SK-N-SH (cell line): ENCODE measurements at regions not wholly inside any gene's neighbourhood (a gene's known extent, or its start where the extent isn't known, plus 50 kb on each side); places are given as distances from the start of the nearest gene placed in this dataset.

Experiments used
- CTCF ChIA-PET: fragments of 300-600, 350-600 bp; formaldehyde crosslinking; extraction: SDS; loops from one replicate; lab custom pipeline; 2021; lab: Yijun Ruan, JAX
- POLR2A ChIA-PET: fragments of 350-600 bp; sonication (Branson Sonifier 250); formaldehyde crosslinking; extraction: SDS; loops from one replicate; lab custom pipeline; 2020; ENCODE audit warnings: antibody characterized with exemption, inconsistent platforms; lab: Yijun Ruan, JAX
- DNase-seq: peaks from one replicate; pipeline ENCODE4 v3.0.0; 2012
- H2AFZ ChIP-seq: fragments of 200-600 bp; sonication (generic); 2 replicates; pipeline ENCODE4 v1.8.1; 2016; ENCODE audit warnings: antibody characterized with exemption, mild to moderate bottlenecking, low read depth
- H3F3A ChIP-seq: fragments of 200-600 bp; sonication (generic); replicated peaks from 2 replicates; pipeline ENCODE3; 2016; ENCODE audit warnings: antibody characterized with exemption, mild to moderate bottlenecking; ENCODE audit not compliant: insufficient read depth
- H3K27ac ChIP-seq, 2 experiments: fragments of 200-500 bp in 1 of 2; fragments of 200-600 bp in 1 of 2; sonication (Bioruptor generic) in 1 of 2; sonication (generic), shearing (Covaris generic) in 1 of 2; 2 replicates each; pipeline versions ENCODE4 v1.5.1 to v1.6.1; 2014 to 2016; ENCODE audit warnings: low read depth in 2 of 2, inconsistent platforms in 1 of 2, low read length in 1 of 2, mild to moderate bottlenecking in 1 of 2, mixed read lengths in 1 of 2
- H3K27me3 ChIP-seq: fragments of 200-600 bp; sonication (generic), shearing (Covaris generic); 2 replicates; pipeline ENCODE4 v1.6.1; 2016; ENCODE audit warnings: mixed run types; ENCODE audit not compliant: insufficient read depth
- H3K36me3 ChIP-seq, 2 experiments: fragments of 200-500 bp in 1 of 2; fragments of 200-600 bp in 1 of 2; sonication (Bioruptor generic) in 1 of 2; sonication (generic) in 1 of 2; replicated peaks in 1 of 2; 2 replicates each; pipeline versions ENCODE3 to v1.5.1; 2014 to 2016; ENCODE audit warnings: low read length in 1 of 2, mild to moderate bottlenecking in 1 of 2; ENCODE audit not compliant: insufficient read depth in 2 of 2, control insufficient read depth in 1 of 2
- H3K4me1 ChIP-seq, 2 experiments: fragments of 200-500 bp in 1 of 2; fragments of 200-600 bp in 1 of 2; sonication (Bioruptor generic) in 1 of 2; sonication (generic), shearing (Covaris generic) in 1 of 2; 2 replicates each; pipeline versions ENCODE4 v1.5.1 to v1.6.1; 2014 to 2016; ENCODE audit warnings: low read depth in 1 of 2, low read length in 1 of 2, mixed run types in 1 of 2; ENCODE audit not compliant: insufficient read depth in 2 of 2, control insufficient read depth in 1 of 2
- H3K4me2 ChIP-seq: fragments of 200-600 bp; sonication (generic), shearing (Covaris generic); 2 replicates; pipeline ENCODE4 v1.6.1; 2017; ENCODE audit warnings: mixed run types
- H3K4me3 ChIP-seq, 2 experiments: fragments of 200-500 bp in 1 of 2; fragments of 200-600 bp in 1 of 2; sonication (Bioruptor generic) in 1 of 2; sonication (generic), shearing (Covaris generic) in 1 of 2; 2 replicates each; pipeline versions ENCODE4 v1.5.1 to v1.8.1; 2014 to 2016; ENCODE audit warnings: low read depth in 2 of 2, inconsistent platforms in 1 of 2, low read length in 1 of 2, mild to moderate bottlenecking in 1 of 2, mixed read lengths in 1 of 2, moderate library complexity in 1 of 2
- H3K79me2 ChIP-seq: fragments of 200-600 bp; sonication (generic); 2 replicates; pipeline ENCODE4 v1.8.1; 2017; ENCODE audit warnings: mild to moderate bottlenecking; ENCODE audit not compliant: insufficient read depth
- H3K9ac ChIP-seq: fragments of 200-600 bp; sonication (generic); 2 replicates; pipeline ENCODE4 v1.6.1; 2017; ENCODE audit warnings: mixed run types
- H3K9me2 ChIP-seq: fragments of 200-600 bp; sonication (generic); 2 replicates; pipeline ENCODE4 v1.6.1; 2017; ENCODE audit warnings: mixed run types
- H3K9me3 ChIP-seq: fragments of 200-600 bp; sonication (generic); 2 replicates; pipeline ENCODE4 v1.6.1; 2017; ENCODE audit warnings: mixed run types, mild to moderate bottlenecking, moderate library complexity
- H4K20me1 ChIP-seq: fragments of 200-600 bp; sonication (generic); 2 replicates; pipeline ENCODE4 v1.6.1; 2017; ENCODE audit warnings: mild to moderate bottlenecking, mixed run types; ENCODE audit not compliant: insufficient read depth
- CTCF ChIP-seq: fragments of 200-600 bp; sonication (generic); IDR thresholded peaks from 2 replicates; pipeline ENCODE4 v1.6.1; 2017; ENCODE audit warnings: antibody characterized with exemption, mild to moderate bottlenecking, moderate library complexity
- ELF1 ChIP-seq: IDR thresholded peaks from 2 replicates; pipeline ENCODE4 v1.4.0; 2012
- EZH2phosphoT487 ChIP-seq: fragments of 200-600 bp; sonication (generic); IDR thresholded peaks from 2 replicates; pipeline ENCODE4 v1.6.1; 2017; ENCODE audit warnings: low read depth, mixed run types, mild to moderate bottlenecking, antibody characterized with exemption, moderate library complexity, borderline replicate concordance
- FOSL2 ChIP-seq: IDR thresholded peaks from 2 replicates; pipeline ENCODE4 v1.4.0; 2012; ENCODE audit warnings: low read depth, mild to moderate bottlenecking, moderate library complexity, borderline replicate concordance
- FOXJ3 ChIP-seq: sonication (generic); formaldehyde crosslinking; IDR thresholded peaks from 2 replicates; pipeline ENCODE4 v1.5.1; 2020; ENCODE audit warnings: mild to moderate bottlenecking, missing genetic modification reagents
- GABPA ChIP-seq: IDR thresholded peaks from 2 replicates; pipeline ENCODE4 v1.4.0; 2012; ENCODE audit warnings: low read depth, mild to moderate bottlenecking
- GATA2 ChIP-seq: sonication (generic); formaldehyde crosslinking; IDR thresholded peaks from 2 replicates; pipeline ENCODE4 v1.5.0; 2020; ENCODE audit warnings: mild to moderate bottlenecking, missing genetic modification reagents
- MEF2A ChIP-seq: IDR thresholded peaks from 2 replicates; pipeline ENCODE4 v1.4.0; 2012; ENCODE audit warnings: low read depth, borderline replicate concordance
- REST ChIP-seq: IDR thresholded peaks from 2 replicates; pipeline ENCODE4 v1.6.1; 2012; ENCODE audit warnings: mild to moderate bottlenecking, low read depth, low read length, moderate library complexity
- RFX5 ChIP-seq: IDR thresholded peaks from 2 replicates; pipeline ENCODE4 v1.6.1; 2012; ENCODE audit warnings: mild to moderate bottlenecking, improper control_type of control experiment, low read length
- SMC3 ChIP-seq: IDR thresholded peaks from 2 replicates; pipeline ENCODE4 v1.6.1; 2012; ENCODE audit warnings: low read depth, low read length, improper control_type of control experiment
- TCF12 ChIP-seq: IDR thresholded peaks from 2 replicates; pipeline ENCODE4 v1.4.0; 2012
- TEAD4 ChIP-seq: IDR thresholded peaks from 2 replicates; pipeline ENCODE4 v1.4.0; 2012; ENCODE audit warnings: mild to moderate bottlenecking, borderline replicate concordance; ENCODE audit not compliant: insufficient read depth
- USF2 ChIP-seq: fragments of 150-350 bp; IDR thresholded peaks from 2 replicates; pipeline ENCODE4 v1.6.1; 2017; ENCODE audit warnings: antibody characterized with exemption, low read length, low read depth, borderline replicate concordance
- YY1 ChIP-seq: IDR thresholded peaks from 2 replicates; pipeline ENCODE4 v1.4.0; 2012; ENCODE audit warnings: low read depth, mild to moderate bottlenecking
- ZBTB33 ChIP-seq: IDR thresholded peaks from 2 replicates; pipeline ENCODE4 v1.4.0; 2012; ENCODE audit warnings: low read depth, borderline replicate concordance
- WGBS: methylation state at CpG from one replicate; pipeline ENCODE4 v1.1.6; 2017; ENCODE audit warnings: low lambda C conversion rate; 5-methylcytosine and 5-hydroxymethylcytosine counted together
- TF ChIP-seq, protein P1 (sequence below): IDR thresholded peaks from 2 replicates; pipeline ENCODE4 v1.4.0; 2012; ENCODE audit warnings: low read depth, borderline replicate concordance
- TF ChIP-seq, protein P2 (sequence below): IDR thresholded peaks from 2 replicates; pipeline ENCODE4 v1.4.0; 2012; ENCODE audit warnings: low read depth

- CTCF ChIA-PET: no interaction called here
- no peak for TF ChIP-seq SMC3
- TF ChIP-seq YY1: no peak
- TF ChIP-seq FOXJ3 (CRISPR knock-in tag): no peak
- no peak for TF ChIP-seq EZH2phosphoT487
- no peak for TF ChIP-seq ELF1
- no peak for TF ChIP-seq USF2
- no peak for TF ChIP-seq TCF12
- TF ChIP-seq CTCF: no peak
- TF ChIP-seq, protein P1, sequence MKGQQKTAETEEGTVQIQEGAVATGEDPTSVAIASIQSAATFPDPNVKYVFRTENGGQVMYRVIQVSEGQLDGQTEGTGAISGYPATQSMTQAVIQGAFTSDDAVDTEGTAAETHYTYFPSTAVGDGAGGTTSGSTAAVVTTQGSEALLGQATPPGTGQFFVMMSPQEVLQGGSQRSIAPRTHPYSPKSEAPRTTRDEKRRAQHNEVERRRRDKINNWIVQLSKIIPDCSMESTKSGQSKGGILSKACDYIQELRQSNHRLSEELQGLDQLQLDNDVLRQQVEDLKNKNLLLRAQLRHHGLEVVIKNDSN: no peak
- TF ChIP-seq TEAD4: no peak
- TF ChIP-seq, protein P2, sequence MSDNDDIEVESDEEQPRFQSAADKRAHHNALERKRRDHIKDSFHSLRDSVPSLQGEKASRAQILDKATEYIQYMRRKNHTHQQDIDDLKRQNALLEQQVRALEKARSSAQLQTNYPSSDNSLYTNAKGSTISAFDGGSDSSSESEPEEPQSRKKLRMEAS: no peak
- TF ChIP-seq REST: no peak
- no peak for TF ChIP-seq MEF2A
- no peak for TF ChIP-seq GATA2 (CRISPR knock-in tag)
- TF ChIP-seq GABPA: no peak
- no peak for TF ChIP-seq RFX5
- TF ChIP-seq ZBTB33: no peak
- no peak for TF ChIP-seq FOSL2
- POLR2A ChIA-PET: no interaction called here
Measured at GRCh38 chr3:130569461-130570365, 52.7 kb downstream of the COL6A6 start.

More at GRCh38 chr3:130569461-130570365, 52.7 kb downstream of the COL6A6 start:
- no peak overlapping the region for H3K9ac ChIP-seq
- no peak overlapping the region for H2AFZ ChIP-seq
- 22% methylated on average over 6 of the region's 6 CpGs for WGBS
- no peaks in the 10 kb centered on the region for H3K27me3 ChIP-seq
- no peak for DNase-seq
- H4K20me1 ChIP-seq: no peaks in the 10 kb centered on the region
- H3K4me1 ChIP-seq: no peaks in the 10 kb centered on the region
- H3K79me2 ChIP-seq: no peaks in the 10 kb centered on the region
- H3K36me3 ChIP-seq: no peaks in the 10 kb centered on the region
- no peaks in the 10 kb centered on the region for H3K9me2 ChIP-seq
- no peak overlapping the region for H3K4me2 ChIP-seq
- H3F3A ChIP-seq: no peaks in the 10 kb centered on the region
- H3K9me3 ChIP-seq: no peaks in the 10 kb centered on the region
- no peak overlapping the region for H3K4me3 ChIP-seq
- H3K27ac ChIP-seq: no peak overlapping the region
